ENCODE measurements at regions not wholly inside any gene's neighbourhood (a gene's known extent, or its start where the extent isn't known, plus 50 kb on each side); places are given as distances from the start of the nearest gene placed in this dataset.
"Not testable (repeated sequence)": the region's sequence is repeated elsewhere in the genome, so short reads cannot be mapped to it uniquely, and the experiment has no call there.

DNA sequence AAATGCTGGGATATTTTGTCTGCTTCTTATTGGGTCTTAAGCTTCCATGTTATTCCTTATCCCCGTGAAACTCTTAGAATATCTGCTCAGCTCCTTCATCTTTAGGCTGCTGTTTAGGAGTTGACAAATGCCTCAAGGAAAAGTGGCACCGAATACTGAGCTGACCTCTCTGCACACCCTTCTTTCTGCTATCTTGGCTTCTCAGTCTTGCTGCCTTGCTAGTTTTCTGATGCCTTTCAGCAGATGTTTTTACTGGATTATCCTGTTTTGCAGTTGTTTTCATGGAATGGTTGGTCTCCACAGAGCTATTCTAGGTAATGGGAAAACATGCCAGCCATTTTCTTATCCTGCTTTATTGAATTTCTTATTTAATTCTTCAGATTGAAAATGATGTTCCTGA, 86.3 kb downstream of the GYPE start:
- no peak for DNase-seq

DNA sequence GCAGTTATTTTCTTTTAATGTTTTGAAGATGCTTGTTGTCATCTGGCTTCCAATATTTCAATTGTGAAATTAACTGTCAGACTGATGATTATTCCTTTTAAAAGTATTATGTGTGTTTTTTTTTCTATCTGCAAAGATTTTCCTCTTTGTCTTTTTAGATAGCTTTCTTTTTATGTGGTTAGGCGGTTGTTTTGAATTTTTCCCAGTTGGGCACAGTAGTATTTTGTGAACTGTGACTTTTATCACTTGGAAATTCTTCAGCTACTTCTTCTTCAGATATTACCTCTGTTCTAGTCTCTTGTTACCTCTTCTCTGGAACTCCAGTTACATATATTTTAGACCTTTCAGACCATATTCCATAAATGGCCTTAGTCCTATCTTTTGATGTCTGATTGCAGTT, 87.5 kb downstream of the GYPE start:
- DNase-seq, result not testable (repeated sequence)

DNA sequence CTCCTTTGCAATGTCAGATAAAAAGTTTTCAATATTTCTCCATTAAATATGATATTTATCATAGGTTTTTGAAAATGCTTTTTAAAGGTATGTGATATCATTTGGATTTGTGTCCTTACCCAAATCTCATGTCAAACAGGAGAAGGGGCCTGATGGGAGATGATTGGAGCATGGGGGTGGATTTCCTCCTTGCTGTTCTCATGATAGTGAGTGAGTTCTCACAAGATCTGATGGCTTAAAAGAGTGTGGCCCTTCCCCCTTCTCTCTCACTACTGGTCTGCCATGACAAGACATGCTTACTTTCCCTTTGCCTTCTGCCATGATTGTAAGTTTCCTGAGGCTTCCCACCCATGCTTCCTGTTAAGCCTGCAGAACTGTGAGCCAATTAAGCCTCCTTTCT, 90.0 kb downstream of the GYPE start:
- not testable (repeated sequence) for DNase-seq

DNA sequence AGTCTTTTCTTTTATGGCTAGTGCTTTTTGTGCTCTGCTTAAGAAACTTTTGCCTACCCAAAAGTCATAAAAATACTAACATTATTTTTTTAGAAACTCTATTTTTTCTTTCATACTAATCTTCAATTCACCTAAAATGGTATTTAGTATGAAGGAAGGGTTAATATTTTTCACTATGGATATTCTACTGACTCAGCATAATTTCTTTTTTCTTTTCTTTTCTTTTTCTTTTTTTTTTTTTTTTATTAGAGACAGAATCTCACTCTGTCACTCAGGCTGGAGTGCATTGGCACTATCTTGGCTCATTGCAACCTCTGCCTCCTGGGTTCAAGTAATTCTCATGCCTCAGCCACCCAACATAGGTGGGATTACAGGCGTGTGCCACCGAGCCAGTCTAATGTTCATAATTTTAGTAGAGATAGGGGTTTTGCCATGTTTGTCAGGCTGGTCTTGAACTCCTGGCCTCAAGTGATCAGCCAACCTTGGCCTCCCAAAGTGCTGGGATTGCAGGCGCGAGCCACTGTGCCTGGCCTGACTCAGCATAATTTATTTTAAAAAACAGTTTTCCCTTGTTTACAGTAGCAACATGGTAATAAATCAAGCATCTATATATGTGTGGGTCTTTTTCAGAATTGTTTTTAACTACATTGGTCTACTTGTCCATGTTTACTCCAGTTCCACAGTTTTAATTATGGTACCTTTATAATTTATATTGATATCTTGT, 91.8 kb downstream of the GYPE start:
- DNase-seq, result not testable (repeated sequence)

DNA sequence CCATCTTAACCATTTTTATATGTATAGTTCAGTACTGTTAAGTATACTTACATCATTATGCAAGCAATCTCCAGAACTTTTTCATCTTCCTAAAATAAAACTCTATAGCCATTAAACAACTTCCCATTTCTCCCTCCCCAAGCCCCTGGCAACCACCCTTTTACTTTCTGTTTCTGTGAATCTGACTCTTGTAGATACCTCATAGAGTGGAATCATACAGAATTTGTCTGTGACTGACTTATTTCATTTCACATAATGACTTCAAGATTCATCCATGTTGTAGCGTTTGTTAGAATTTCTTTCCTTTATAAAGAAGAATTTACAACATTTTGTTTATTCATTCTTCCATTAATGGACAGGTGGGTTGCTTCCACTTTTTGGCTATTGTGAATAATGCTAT, 91.2 kb upstream of the FREM3 start:
- not testable (repeated sequence) for DNase-seq

DNA sequence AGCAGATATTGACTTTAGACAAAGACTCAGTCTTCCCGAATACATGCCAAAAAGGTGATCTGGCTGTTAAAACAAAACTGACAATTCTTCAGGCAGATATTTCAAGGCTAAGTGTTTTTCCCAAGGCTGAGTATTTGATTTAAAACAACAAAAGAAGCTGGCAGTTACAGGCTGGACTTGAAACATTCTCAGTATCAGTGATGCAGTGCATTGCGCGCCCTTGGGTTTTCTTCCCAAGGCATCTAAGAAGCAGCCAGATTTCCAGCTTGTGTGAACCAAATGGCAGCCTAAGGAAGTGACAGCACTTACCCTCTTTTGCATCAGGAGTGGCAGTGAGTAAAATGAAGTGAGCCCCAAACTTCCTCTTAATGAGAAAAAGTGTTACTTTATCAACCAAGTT, 90.0 kb upstream of the FREM3 start:
- DNase-seq, result not testable (repeated sequence)

DNA sequence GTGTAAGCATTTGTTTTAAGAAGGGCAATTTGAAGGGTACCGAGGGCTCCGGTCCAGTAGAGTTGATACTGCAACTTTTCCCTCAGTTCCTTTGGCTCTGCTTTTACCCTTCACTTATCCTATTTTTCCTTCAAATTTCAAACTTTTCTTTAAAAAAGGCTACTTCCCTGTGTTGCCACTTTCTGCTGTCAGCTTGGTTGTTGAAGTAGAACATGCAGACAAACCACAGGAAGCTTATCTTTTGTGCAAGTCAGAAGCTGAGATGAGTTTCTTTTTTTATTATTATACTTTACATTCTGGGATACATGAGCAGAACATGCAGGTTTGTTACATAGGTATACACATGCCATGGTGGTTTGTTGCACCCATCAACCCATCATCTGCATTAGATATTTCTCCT, 89.1 kb upstream of the FREM3 start:
- DNase-seq, result not testable (repeated sequence)

DNA sequence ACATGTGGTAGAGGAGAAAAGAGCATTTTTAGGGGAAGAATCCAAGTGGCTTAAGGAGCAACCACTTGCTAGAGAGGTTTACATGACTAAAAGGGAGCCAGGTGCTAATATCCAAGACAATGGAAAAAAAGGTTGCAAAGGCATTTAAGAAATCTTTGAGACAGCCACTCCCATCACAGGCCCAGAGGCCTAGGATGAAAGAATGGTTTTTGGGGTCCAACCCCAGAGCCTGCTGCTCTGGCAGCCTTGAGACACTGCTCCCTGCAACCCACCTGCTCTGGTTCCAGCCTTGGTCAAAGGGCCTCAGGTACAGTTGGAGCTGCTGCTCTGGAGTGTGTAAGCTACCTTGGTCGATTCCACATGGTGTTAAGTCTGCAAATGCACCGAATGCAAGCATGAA, 84.1 kb upstream of the FREM3 start:
- DNase-seq, result no peak

DNA sequence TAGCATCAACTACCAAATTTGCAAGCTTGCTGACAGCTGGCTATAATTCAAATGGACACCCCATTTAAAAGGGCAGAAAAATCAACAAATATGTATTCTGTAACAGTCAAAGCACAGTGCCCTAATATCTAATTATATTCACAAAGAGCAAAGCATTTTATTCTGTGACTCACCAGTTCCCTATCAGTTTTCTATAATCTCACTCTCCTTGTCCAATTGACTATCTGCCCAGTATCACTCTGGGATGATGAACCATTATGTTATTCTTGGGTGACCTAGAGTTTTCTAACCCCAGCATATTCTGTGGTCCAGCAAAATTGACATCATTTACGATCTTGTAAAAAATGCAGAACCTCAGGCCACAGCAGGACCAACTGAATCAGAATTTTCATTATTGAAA, 82.0 kb upstream of the FREM3 start:
- no peak for DNase-seq

DNA sequence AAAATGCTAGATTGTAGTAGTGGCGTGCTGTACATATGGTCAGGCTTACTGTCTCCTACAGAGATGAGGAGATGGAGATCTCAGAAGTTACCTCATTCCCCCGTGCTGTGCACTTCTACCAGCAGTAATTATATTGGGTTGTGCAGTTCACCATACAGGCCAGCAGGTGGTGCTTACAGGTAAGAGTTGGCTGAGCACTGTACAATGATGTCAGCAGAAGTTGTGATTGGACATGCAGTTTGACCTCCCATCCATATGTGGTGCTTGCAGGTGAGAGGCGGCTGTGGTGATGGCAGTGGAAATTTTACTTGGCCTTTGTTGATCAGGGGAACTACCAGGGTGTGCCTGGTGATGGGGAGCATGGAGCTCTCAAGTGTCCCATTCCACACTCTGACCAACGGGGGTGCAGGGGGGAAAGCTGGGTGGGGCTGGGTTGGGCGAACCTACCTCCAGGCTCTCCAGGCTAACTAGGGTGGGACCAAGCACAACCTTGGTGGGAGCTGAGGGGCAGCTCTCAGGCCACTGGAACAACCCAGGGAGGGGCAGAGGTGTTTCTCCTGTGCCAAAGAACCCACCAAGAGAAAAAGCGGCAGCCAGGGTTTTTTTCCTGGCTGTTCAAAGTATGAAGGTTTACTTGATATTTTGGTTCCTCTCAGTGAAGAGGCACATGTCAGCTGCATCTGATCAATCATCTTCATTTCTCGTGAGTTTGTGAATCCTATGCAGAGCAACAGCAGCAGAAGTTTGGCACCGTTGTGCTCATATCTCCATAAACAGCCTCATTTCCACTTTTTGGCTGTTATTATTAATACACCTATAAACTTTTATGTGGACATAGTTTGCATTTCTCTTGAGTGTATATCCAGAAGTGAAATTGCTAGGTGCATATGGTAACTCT, 73.8 kb upstream of the FREM3 start:
- DNase-seq, result peak; percentile 38 to 48

DNA sequence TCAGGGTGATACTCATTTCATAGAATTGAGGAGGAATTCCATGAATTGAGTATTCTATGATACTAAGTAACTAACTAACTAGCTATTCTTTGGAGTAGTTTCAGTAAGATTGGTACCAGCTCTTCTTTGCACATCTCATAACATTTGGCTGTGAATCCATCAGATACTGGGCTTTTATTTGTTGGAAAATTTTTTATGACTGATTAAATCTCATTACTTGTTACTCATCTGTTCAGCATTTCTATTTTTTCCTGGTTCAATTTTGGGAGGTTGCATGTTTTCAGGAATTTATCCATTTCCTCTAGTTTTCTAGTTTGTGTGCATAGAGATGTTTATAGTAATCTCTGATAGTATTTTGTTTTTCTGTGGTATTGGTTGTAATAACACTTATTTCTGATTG, 70.8 kb upstream of the FREM3 start:
- DNase-seq, result no peak

DNA sequence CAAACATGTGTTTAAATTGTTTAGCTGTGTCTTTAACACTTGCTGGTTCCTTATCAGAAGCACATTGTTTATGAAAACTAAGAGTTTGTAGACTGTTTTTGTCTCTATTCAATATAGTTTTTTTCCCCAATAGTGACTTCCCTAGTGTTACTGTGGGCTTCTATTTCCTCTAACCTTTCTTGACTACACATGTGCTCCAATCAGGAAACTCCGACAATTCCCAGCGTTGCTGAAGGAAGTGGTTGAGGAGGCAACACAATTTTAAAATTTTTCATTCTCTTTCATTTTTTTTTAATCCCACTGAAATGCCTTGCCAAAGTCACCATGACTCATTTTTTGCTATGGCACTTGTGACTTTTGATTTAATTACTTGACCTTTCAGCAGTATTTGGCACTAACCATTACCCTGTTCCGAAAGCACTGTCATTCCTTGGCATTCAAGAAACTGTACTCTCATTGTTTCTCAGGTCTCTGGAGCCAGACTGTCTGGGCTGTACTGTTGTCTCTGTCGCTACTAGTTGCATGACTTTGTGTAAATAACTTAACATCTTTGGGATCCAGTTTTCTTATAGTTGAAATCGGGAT, 67.6 kb upstream of the FREM3 start:
- no peak for DNase-seq

DNA sequence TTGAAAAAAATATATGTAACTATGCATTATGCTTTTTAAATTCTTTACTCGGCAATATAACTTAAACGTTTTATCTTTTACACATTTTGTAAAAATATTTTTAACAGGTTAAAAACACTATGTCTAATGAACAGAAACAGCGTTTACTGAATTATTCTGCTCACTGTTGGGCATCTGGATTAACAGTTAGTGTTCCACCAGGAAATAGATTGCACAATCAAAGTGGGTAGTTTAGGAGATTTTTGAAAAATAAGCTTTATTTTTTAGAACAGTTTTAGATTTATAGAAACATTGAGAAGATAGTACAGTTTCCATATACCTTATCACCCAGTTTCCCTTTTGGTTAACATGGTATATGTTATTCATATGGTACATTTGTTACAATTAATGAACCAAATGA, 63.1 kb upstream of the FREM3 start:
- DNase-seq, result no peak

DNA sequence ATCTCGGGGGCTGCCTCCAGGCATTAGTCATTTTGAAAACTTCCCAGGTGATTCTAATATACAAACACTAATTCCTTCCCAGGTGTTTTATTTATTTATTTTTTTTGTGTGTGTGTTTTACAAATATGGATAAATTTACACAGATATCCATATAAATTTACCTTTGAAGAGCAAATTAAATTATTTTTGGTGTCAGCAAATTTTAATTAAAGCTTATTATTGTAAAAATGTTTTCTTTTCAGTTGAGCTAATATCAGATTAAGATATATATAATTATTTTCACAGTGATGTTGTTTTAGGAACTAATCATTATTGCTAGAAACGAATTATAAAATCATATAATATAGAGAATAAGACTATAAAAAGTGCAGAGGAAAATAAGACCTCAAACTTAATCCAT, 62.0 kb upstream of the FREM3 start:
- DNase-seq, result no peak
